CD8-positive, alpha-beta memory T cell (primary cell): ENCODE measurements at regions not wholly inside any gene's neighbourhood (a gene's known extent, or its start where the extent isn't known, plus 50 kb on each side); places are given as distances from the start of the nearest gene placed in this dataset.
"Not testable (repeated sequence)": the region's sequence is repeated elsewhere in the genome, so short reads cannot be mapped to it uniquely, and the experiment has no call there.

Experiments used
- CTCF ChIA-PET: fragments of 350-600 bp; sonication (Branson Sonifier 250); formaldehyde crosslinking; loops from one replicate; lab custom pipeline; 2021; ENCODE audit warnings: antibody characterized with exemption; lab: Charles Lee
- POLR2A ChIA-PET: fragments of 350-600 bp; sonication (Branson Sonifier 250); formaldehyde crosslinking; loops from one replicate; lab custom pipeline; 2021; ENCODE audit warnings: antibody characterized with exemption; lab: Charles Lee
- DNase-seq, 5 donors: peaks; one replicate each; pipeline versions ENCODE4 v3.0.0 to v3.0.0-alpha.2; 2020 to 2022; ENCODE audit warnings: mixed read lengths in 1 of 5
- H3K27ac ChIP-seq: one replicate; pipeline ENCODE4 v1.7.0; 2013; ENCODE audit warnings: low read depth, mild to moderate bottlenecking, low read length, moderate library complexity
- H3K27me3 ChIP-seq: 2 replicates; pipeline ENCODE4 v1.7.0; 2013; ENCODE audit warnings: low read length, mild to moderate bottlenecking; ENCODE audit not compliant: insufficient read depth, poor library complexity, severe bottlenecking
- H3K36me3 ChIP-seq: 2 replicates; pipeline ENCODE4 v1.7.0; 2013; ENCODE audit warnings: mild to moderate bottlenecking, low read length, moderate library complexity; ENCODE audit not compliant: insufficient read depth
- H3K4me1 ChIP-seq: 2 replicates; pipeline ENCODE4 v1.7.0; 2013; ENCODE audit warnings: mild to moderate bottlenecking, low read length, moderate library complexity; ENCODE audit not compliant: insufficient read depth
- H3K4me3 ChIP-seq: 2 replicates; pipeline ENCODE4 v1.7.0; 2013; ENCODE audit warnings: mild to moderate bottlenecking, low read length
- H3K9me3 ChIP-seq: 2 replicates; pipeline ENCODE4 v1.7.0; 2013; ENCODE audit warnings: mild to moderate bottlenecking, low read length
- H3K27ac Mint-ChIP-seq, 8 donors: one replicate each; pipeline ENCODE4 v1.8.0; 2020 to 2021; ENCODE audit warnings: mixed read lengths in 8 of 8, mild to moderate bottlenecking in 6 of 8, inconsistent platforms in 3 of 8, moderate library complexity in 3 of 8
- H3K27me3 Mint-ChIP-seq, 2 donors: one replicate each; pipeline ENCODE4 v1.8.0; 2020 to 2021; ENCODE audit warnings: mixed read lengths in 2 of 2, mild to moderate bottlenecking in 1 of 2, moderate library complexity in 1 of 2
- H3K36me3 Mint-ChIP-seq, 3 donors: one replicate each; pipeline ENCODE4 v1.8.0; 2020 to 2021; ENCODE audit warnings: mixed read lengths in 3 of 3, inconsistent platforms in 1 of 3, mild to moderate bottlenecking in 1 of 3
- H3K4me1 Mint-ChIP-seq, 3 donors: one replicate each; pipeline ENCODE4 v1.8.0; 2020 to 2021; ENCODE audit warnings: mixed read lengths in 3 of 3, inconsistent platforms in 1 of 3, mild to moderate bottlenecking in 1 of 3
- H3K4me3 Mint-ChIP-seq, 7 donors: one replicate each; pipeline ENCODE4 v1.8.0; 2020 to 2021; ENCODE audit warnings: mixed read lengths in 7 of 7, mild to moderate bottlenecking in 6 of 7, moderate library complexity in 4 of 7, inconsistent platforms in 2 of 7
- H3K9me3 Mint-ChIP-seq, 5 donors: one replicate each; pipeline ENCODE4 v1.8.0; 2020 to 2022; ENCODE audit warnings: mixed read lengths in 5 of 5, mild to moderate bottlenecking in 3 of 5, moderate library complexity in 2 of 5, inconsistent platforms in 1 of 5

GRCh38 chr5:102583276-102584124 lies 84.7 kb upstream of the SLCO6A1 start:
- no peak overlapping the region for H3K4me3 Mint-ChIP-seq
- no peaks in the 10 kb centered on the region for H3K36me3 Mint-ChIP-seq
- no peaks in the 10 kb centered on the region for H3K9me3 ChIP-seq
- no peak overlapping the region for H3K27ac Mint-ChIP-seq
- H3K27ac ChIP-seq, result no peak overlapping the region
- H3K4me1 ChIP-seq, result no peaks in the 10 kb centered on the region
- no peaks in the 10 kb centered on the region for H3K27me3 ChIP-seq
- peaks cover 0 to 3% of the 10 kb centered on the region in 2 donors for H3K27me3 Mint-ChIP-seq
- POLR2A ChIA-PET, result no interaction called here
- CTCF ChIA-PET, result interaction anchor here (1.1 kb wide), 1 partner anchor 557 kb away, joined by 3 read pairs; no protein-coding TSS in a partner anchor
- H3K4me1 Mint-ChIP-seq, result peaks cover 0 to 1% (median 0%) of the 10 kb centered on the region in 3 donors
- H3K36me3 ChIP-seq, result no peaks in the 10 kb centered on the region
- H3K4me3 ChIP-seq, result no peak overlapping the region
- H3K9me3 Mint-ChIP-seq, result no peaks in the 10 kb centered on the region
- peak in 1 of 5 donors; percentile 2 for DNase-seq

- CTCF ChIA-PET, result no interaction called here
- peaks cover 0 to 14% of the 10 kb centered on the region in 2 donors for H3K27me3 Mint-ChIP-seq
- DNase-seq, result no peak
- peaks cover 0 to 3% (median 3%) of the 10 kb centered on the region in 3 donors for H3K4me1 Mint-ChIP-seq
- no peaks in the 10 kb centered on the region for H3K27me3 ChIP-seq
- no peak overlapping the region for H3K4me3 Mint-ChIP-seq
- peaks cover 0 to 4% (median 0%) of the 10 kb centered on the region in 5 donors for H3K9me3 Mint-ChIP-seq
- H3K27ac Mint-ChIP-seq, result no peak overlapping the region
- H3K9me3 ChIP-seq, result no peaks in the 10 kb centered on the region
- no peaks in the 10 kb centered on the region for H3K36me3 Mint-ChIP-seq
- H3K4me1 ChIP-seq, result no peaks in the 10 kb centered on the region
- POLR2A ChIA-PET, result no interaction called here
- no peak overlapping the region for H3K4me3 ChIP-seq
- no peak overlapping the region for H3K27ac ChIP-seq
- no peaks in the 10 kb centered on the region for H3K36me3 ChIP-seq
Measured at GRCh38 chr5:102589661-102590060, 90.9 kb upstream of the SLCO6A1 start.

- ChIA-PET POLR2A (no interaction called here), CTCF (no interaction called here)
- Histone ChIP-seq H3K9me3 (no peaks in the 10 kb centered on the region), H3K27ac (no peak overlapping the region), H3K36me3 (no peaks in the 10 kb centered on the region), H3K27me3 (no peaks in the 10 kb centered on the region), H3K4me1 (no peaks in the 10 kb centered on the region), H3K4me3 (no peak overlapping the region)
- Mint-ChIP-seq H3K4me3 (no peak overlapping the region), H3K9me3 (peaks cover 0 to 4% (median 0%) of the 10 kb centered on the region in 5 donors), H3K27me3 (peaks cover 0 to 14% of the 10 kb centered on the region in 2 donors), H3K36me3 (no peaks in the 10 kb centered on the region), H3K4me1 (peaks cover 3 to 8% (median 6%) of the 10 kb centered on the region in 3 donors), H3K27ac (no peak overlapping the region)
- DNase-seq, result no peak
Measured at GRCh38 chr5:102590467-102590866, 91.7 kb upstream of the SLCO6A1 start.

GRCh38 chr5:102591650-102592049 lies 92.8 kb upstream of the SLCO6A1 start:
- Mint-ChIP-seq H3K27me3 (peaks cover 0 to 14% of the 10 kb centered on the region in 2 donors), H3K4me1 (peaks cover 10 to 20% (median 16%) of the 10 kb centered on the region in 3 donors), H3K36me3 (no peaks in the 10 kb centered on the region), H3K4me3 (no peak overlapping the region), H3K9me3 (peaks cover 0 to 5% (median 0%) of the 10 kb centered on the region in 5 donors), H3K27ac (no peak overlapping the region)
- ChIA-PET POLR2A (no interaction called here), CTCF (no interaction called here)
- H3K27ac ChIP-seq, result no peak overlapping the region
- no peak for DNase-seq
- peaks cover 8% of the 10 kb centered on the region for H3K4me1 ChIP-seq
- no peaks in the 10 kb centered on the region for H3K36me3 ChIP-seq
- H3K4me3 ChIP-seq, result no peak overlapping the region
- H3K9me3 ChIP-seq, result no peaks in the 10 kb centered on the region
- H3K27me3 ChIP-seq, result no peaks in the 10 kb centered on the region

GRCh38 chr5:102592586-102592985 lies 93.8 kb upstream of the SLCO6A1 start:
- DNase-seq, POLR2A ChIA-PET, CTCF ChIA-PET, H3K4me1 ChIP-seq, H3K36me3 Mint-ChIP-seq, H3K4me3 ChIP-seq, H3K4me3 Mint-ChIP-seq, H3K27me3 ChIP-seq, H3K36me3 ChIP-seq, H3K27ac Mint-ChIP-seq, H3K9me3 ChIP-seq, H3K9me3 Mint-ChIP-seq, H3K27ac ChIP-seq: not testable (repeated sequence)
- peaks cover 10 to 20% (median 16%) of the 10 kb centered on the region in 3 donors for H3K4me1 Mint-ChIP-seq
- H3K27me3 Mint-ChIP-seq, result peaks cover 0 to 14% of the 10 kb centered on the region in 2 donors

- H3K4me3 ChIP-seq, result no peak overlapping the region
- Mint-ChIP-seq H3K4me3 (no peak overlapping the region), H3K9me3 (peaks cover 0 to 9% (median 0%) of the 10 kb centered on the region in 5 donors), H3K27me3 (peaks cover 0 to 14% of the 10 kb centered on the region in 2 donors), H3K36me3 (no peaks in the 10 kb centered on the region), H3K27ac (no peak overlapping the region), H3K4me1 (peaks cover 10 to 20% (median 16%) of the 10 kb centered on the region in 3 donors)
- no peaks in the 10 kb centered on the region for H3K9me3 ChIP-seq
- CTCF ChIA-PET, result no interaction called here
- H3K4me1 ChIP-seq, result peaks cover 8% of the 10 kb centered on the region
- POLR2A ChIA-PET, result no interaction called here
- no peak for DNase-seq
- no peak overlapping the region for H3K27ac ChIP-seq
- H3K27me3 ChIP-seq, result no peaks in the 10 kb centered on the region
- H3K36me3 ChIP-seq, result no peaks in the 10 kb centered on the region
Measured at GRCh38 chr5:102594192-102594591, 95.4 kb upstream of the SLCO6A1 start.

- CTCF ChIA-PET, result no interaction called here
- POLR2A ChIA-PET, result no interaction called here
- H3K4me3 Mint-ChIP-seq, result peak overlapping the region in 2 of 7 donors; percentile 16 to 22
Measured at GRCh38 chr5:102595332-102595731, 96.5 kb upstream of the SLCO6A1 start.

GRCh38 chr5:102596113-102596512 lies 97.3 kb upstream of the SLCO6A1 start:
- Histone ChIP-seq H3K27ac (no peak overlapping the region), H3K27me3 (no peaks in the 10 kb centered on the region), H3K4me1 (peaks cover 8% of the 10 kb centered on the region), H3K9me3 (no peaks in the 10 kb centered on the region), H3K36me3 (no peaks in the 10 kb centered on the region), H3K4me3 (peak overlapping the region; percentile 27)
- peaks cover 0 to 5% of the 10 kb centered on the region in 2 donors for H3K27me3 Mint-ChIP-seq
- H3K27ac Mint-ChIP-seq, result no peak overlapping the region
- ChIA-PET POLR2A (no interaction called here), CTCF (no interaction called here)
- peaks cover 10 to 20% (median 16%) of the 10 kb centered on the region in 3 donors for H3K4me1 Mint-ChIP-seq
- no peak for DNase-seq
- peaks cover 0 to 9% (median 0%) of the 10 kb centered on the region in 5 donors for H3K9me3 Mint-ChIP-seq
- peak overlapping the region in 3 of 7 donors; percentile 1 to 53 (median 9) for H3K4me3 Mint-ChIP-seq
- H3K36me3 Mint-ChIP-seq, result no peaks in the 10 kb centered on the region

More at GRCh38 chr5:102595332-102595731, 96.5 kb upstream of the SLCO6A1 start:
- H3K9me3 ChIP-seq, result no peaks in the 10 kb centered on the region
- H3K27ac Mint-ChIP-seq, result peak overlapping the region in 1 of 8 donors; percentile 22
- H3K4me1 Mint-ChIP-seq, result peaks cover 10 to 20% (median 16%) of the 10 kb centered on the region in 3 donors
- peaks cover 0 to 9% of the 10 kb centered on the region in 2 donors for H3K27me3 Mint-ChIP-seq
- no peaks in the 10 kb centered on the region for H3K36me3 Mint-ChIP-seq
- no peaks in the 10 kb centered on the region for H3K36me3 ChIP-seq
- peaks cover 0 to 9% (median 0%) of the 10 kb centered on the region in 5 donors for H3K9me3 Mint-ChIP-seq
- no peak for DNase-seq
- H3K27ac ChIP-seq, result no peak overlapping the region
- peaks cover 8% of the 10 kb centered on the region for H3K4me1 ChIP-seq
- H3K4me3 ChIP-seq, result no peak overlapping the region
- no peaks in the 10 kb centered on the region for H3K27me3 ChIP-seq
